ENCODE measurements at regions not wholly inside any gene's neighbourhood (a gene's known extent, or its start where the extent isn't known, plus 50 kb on each side); places are given as distances from the start of the nearest gene placed in this dataset.

DNA sequence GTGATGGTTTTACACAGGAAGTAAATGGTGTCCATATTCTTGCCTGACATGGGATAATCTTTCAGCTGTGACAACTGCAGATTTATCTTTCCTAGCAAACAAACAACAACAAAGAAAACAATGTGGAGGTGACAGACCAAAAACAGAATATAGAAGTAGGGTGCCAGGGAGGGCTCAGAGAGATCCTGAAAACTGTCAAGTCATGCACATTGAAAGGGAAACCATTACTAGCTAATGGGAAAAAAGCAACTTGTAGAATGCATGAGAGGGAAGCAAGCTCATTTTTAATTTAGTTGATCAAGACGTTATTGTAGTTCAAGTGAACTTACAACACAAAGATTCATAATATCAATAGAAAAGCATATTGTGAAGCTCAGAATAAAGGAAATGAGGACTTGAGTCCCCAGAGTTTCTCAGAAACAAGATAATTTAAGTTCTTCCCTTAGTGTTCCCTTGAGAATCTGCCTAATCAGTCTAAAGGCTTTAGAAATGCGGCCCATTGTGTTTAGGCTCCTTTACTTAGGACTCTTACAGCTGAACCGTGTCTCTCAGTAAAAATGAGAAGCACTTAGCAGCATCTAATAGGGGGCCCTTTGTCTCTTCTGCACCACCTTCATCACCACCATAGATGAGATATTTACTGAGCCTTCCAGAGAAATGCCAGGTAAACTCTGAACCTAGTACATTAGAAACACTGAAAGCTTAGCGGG is 115.6 kb upstream of the CADPS start:
- TF ChIP-seq, protein P1, sequence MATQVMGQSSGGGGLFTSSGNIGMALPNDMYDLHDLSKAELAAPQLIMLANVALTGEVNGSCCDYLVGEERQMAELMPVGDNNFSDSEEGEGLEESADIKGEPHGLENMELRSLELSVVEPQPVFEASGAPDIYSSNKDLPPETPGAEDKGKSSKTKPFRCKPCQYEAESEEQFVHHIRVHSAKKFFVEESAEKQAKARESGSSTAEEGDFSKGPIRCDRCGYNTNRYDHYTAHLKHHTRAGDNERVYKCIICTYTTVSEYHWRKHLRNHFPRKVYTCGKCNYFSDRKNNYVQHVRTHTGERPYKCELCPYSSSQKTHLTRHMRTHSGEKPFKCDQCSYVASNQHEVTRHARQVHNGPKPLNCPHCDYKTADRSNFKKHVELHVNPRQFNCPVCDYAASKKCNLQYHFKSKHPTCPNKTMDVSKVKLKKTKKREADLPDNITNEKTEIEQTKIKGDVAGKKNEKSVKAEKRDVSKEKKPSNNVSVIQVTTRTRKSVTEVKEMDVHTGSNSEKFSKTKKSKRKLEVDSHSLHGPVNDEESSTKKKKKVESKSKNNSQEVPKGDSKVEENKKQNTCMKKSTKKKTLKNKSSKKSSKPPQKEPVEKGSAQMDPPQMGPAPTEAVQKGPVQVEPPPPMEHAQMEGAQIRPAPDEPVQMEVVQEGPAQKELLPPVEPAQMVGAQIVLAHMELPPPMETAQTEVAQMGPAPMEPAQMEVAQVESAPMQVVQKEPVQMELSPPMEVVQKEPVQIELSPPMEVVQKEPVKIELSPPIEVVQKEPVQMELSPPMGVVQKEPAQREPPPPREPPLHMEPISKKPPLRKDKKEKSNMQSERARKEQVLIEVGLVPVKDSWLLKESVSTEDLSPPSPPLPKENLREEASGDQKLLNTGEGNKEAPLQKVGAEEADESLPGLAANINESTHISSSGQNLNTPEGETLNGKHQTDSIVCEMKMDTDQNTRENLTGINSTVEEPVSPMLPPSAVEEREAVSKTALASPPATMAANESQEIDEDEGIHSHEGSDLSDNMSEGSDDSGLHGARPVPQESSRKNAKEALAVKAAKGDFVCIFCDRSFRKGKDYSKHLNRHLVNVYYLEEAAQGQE (IDR thresholded peaks at IDR 0.05; ENCODE audit: insufficient read depth in 1 of 2, low read depth in 2 of 2, low read length in 2 of 2), result no peak
- TF ChIP-seq POLR2AphosphoS5 (IDR thresholded peaks at IDR 0.05; ENCODE audit: low read depth, low read length) (no peak), FOXP2 (optimal IDR thresholded peaks at IDR 0.05; ENCODE audit: borderline replicate concordance, extremely low read depth, extremely low read length, insufficient read depth) (no peak), TAF1 (IDR thresholded peaks at IDR 0.05; ENCODE audit: borderline replicate concordance, insufficient read depth, low read length) (no peak)
